Esophagus squamous epithelium (tissue), 4 donors: ENCODE measurements at regions not wholly inside any gene's neighbourhood (a gene's known extent, or its start where the extent isn't known, plus 50 kb on each side); places are given as distances from the start of the nearest gene placed in this dataset.

Experiments used
- POLR2A ChIP-seq, 4 donors: fragments of 450-650 bp; IDR thresholded peaks; one replicate each; pipeline ENCODE4 v1.6.1; 2017; ENCODE audit warnings: antibody characterized with exemption in 4 of 4, mild to moderate bottlenecking in 4 of 4, moderate library complexity in 3 of 4
- TF ChIP-seq, protein P1 (sequence below), 6 experiments: fragments of 450-650 bp in 4 of 6; fragments of 200-600 bp in 2 of 6; sonication (generic) in 2 of 6; IDR thresholded peaks; one replicate each; pipeline ENCODE4 v1.5.1; 2016 to 2019; ENCODE audit warnings: antibody characterized with exemption in 6 of 6, mild to moderate bottlenecking in 4 of 6, moderate library complexity in 4 of 6

GRCh38 chr1:226474443-226475141, 66.7 kb upstream of the PARP1 start:
- TF ChIP-seq, protein P1, sequence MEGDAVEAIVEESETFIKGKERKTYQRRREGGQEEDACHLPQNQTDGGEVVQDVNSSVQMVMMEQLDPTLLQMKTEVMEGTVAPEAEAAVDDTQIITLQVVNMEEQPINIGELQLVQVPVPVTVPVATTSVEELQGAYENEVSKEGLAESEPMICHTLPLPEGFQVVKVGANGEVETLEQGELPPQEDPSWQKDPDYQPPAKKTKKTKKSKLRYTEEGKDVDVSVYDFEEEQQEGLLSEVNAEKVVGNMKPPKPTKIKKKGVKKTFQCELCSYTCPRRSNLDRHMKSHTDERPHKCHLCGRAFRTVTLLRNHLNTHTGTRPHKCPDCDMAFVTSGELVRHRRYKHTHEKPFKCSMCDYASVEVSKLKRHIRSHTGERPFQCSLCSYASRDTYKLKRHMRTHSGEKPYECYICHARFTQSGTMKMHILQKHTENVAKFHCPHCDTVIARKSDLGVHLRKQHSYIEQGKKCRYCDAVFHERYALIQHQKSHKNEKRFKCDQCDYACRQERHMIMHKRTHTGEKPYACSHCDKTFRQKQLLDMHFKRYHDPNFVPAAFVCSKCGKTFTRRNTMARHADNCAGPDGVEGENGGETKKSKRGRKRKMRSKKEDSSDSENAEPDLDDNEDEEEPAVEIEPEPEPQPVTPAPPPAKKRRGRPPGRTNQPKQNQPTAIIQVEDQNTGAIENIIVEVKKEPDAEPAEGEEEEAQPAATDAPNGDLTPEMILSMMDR (IDR thresholded peaks at IDR 0.05), result no peak
- no peak for TF ChIP-seq POLR2A (IDR thresholded peaks at IDR 0.05)
